ENCODE measurements at regions not wholly inside any gene's neighbourhood (a gene's known extent, or its start where the extent isn't known, plus 50 kb on each side); places are given as distances from the start of the nearest gene placed in this dataset.
"Not testable (repeated sequence)": the region's sequence is repeated elsewhere in the genome, so short reads cannot be mapped to it uniquely, and the experiment has no call there.

DNA sequence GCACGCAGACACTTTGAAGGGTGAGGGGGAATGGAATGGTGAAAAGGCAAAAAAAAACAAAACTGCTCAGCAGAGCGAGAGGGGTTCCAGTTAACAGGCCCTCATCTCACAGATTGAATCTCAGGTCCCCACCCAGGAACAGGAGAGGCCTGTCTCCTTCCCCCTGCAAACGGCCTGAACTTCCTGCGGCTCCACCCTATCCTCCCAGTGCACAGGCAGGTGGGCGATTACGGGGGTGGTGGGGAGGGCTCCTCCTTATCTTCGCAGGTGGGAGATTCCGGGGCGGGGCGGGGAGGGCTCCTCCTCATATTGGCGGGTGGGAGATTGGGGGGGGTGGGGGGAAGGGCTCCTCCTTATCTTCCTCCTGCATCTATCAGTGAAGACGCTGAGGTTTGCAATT is 129.0 kb downstream of the SOX4 start:
- no peak overlapping the region for H3K4me3 ChIP-seq (ENCODE audit: low read depth, low read length)
- TF ChIP-seq, protein P1, sequence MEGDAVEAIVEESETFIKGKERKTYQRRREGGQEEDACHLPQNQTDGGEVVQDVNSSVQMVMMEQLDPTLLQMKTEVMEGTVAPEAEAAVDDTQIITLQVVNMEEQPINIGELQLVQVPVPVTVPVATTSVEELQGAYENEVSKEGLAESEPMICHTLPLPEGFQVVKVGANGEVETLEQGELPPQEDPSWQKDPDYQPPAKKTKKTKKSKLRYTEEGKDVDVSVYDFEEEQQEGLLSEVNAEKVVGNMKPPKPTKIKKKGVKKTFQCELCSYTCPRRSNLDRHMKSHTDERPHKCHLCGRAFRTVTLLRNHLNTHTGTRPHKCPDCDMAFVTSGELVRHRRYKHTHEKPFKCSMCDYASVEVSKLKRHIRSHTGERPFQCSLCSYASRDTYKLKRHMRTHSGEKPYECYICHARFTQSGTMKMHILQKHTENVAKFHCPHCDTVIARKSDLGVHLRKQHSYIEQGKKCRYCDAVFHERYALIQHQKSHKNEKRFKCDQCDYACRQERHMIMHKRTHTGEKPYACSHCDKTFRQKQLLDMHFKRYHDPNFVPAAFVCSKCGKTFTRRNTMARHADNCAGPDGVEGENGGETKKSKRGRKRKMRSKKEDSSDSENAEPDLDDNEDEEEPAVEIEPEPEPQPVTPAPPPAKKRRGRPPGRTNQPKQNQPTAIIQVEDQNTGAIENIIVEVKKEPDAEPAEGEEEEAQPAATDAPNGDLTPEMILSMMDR (conservative IDR thresholded peaks at IDR 0.05; ENCODE audit: low read depth, low read length), result no peak
- no peak for DNase-seq (ENCODE audit: low read depth)

DNA sequence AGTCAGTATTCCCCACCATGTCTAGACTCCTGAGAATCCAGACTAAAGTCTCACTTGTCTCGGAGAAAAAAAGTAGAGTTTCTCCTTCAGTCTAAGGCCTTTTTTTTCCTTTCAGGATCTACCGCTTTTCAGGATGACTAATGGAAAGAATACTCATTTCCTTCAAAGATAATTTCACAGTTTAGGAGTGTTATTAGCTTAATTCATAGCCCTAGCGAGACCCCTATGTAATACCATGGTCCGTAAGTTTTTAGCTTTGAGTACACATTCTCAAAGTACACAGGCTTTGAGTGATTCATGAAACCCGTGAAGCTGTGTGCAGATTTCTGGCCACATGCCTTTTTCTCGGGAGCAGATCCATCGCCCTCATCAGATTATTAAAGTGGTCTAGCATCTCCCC is 133.1 kb downstream of the SOX4 start:
- H3K4me3 ChIP-seq (ENCODE audit: low read depth, low read length), result no peak overlapping the region
- no peak for DNase-seq (ENCODE audit: low read depth)
- TF ChIP-seq, protein P1 (conservative IDR thresholded peaks at IDR 0.05; ENCODE audit: low read depth, low read length), result no peak

DNA sequence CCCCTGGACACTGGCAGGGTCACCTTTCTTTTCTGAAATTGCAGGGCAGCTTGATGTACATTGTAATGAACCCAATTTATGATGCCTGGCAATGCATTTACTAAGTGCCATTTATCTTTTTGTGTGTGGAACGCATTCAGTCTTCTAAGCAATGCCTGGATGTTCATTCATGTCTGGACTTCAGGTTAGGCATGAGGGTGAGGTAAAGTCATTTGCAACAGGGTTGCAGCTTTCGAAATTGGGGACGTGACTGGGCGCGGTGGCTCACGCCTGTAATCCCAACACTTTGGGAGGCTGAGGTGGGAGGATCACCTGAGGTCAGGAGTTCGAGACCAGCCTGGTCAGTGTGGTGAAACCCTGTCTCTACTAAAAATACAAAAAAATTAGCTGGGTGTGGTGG is 134.6 kb downstream of the SOX4 start:
- TF ChIP-seq, protein P1 (conservative IDR thresholded peaks at IDR 0.05; ENCODE audit: low read depth, low read length), result no peak
- DNase-seq (ENCODE audit: low read depth), result no peak
- no peak overlapping the region for H3K4me3 ChIP-seq (ENCODE audit: low read depth, low read length)

DNA sequence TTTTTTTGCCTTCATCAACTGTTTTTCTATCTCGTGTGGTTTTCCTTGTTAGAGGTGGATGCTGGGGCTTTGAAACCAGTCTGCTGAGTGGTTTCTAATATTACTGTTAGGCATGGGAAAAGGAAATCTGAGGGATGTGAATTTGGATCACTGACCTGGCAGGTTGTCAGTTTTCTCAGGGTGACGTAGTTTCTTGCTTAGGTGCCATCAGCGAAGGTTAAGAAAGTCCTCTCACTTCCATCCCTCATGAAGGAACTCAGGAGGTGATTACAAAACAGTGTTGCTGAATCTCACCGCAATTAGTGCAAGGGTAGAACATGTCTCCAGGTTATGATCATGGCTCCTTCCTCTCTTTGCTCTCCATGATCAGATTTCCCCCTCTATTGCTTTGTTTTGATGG is 135.9 kb downstream of the SOX4 start:
- no peak overlapping the region for H3K4me3 ChIP-seq (ENCODE audit: low read depth, low read length)
- TF ChIP-seq, protein P1 (conservative IDR thresholded peaks at IDR 0.05; ENCODE audit: low read depth, low read length), result no peak
- DNase-seq (ENCODE audit: low read depth), result no peak

DNA sequence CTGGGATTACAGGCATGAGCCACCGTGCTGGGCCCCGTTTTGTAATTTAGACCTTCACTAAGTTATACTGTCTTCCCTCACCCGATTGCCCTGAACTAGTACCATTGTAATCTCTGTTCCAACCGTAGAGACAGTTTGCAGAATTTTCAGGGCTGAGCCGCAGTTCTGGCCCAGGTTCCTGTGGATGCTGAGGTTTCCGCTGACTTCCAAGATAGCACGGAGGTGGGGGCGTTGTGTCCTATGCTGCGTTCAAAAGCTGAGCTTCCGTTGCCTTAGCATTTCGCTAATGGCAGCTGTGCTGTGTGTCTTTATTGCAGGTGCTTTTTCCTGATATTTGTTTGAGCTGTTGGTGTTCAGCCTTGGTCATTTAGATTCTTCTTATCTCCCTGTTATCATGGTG is 137.0 kb downstream of the SOX4 start:
- no peak overlapping the region for H3K4me3 ChIP-seq (ENCODE audit: low read depth, low read length)
- TF ChIP-seq, protein P1 (conservative IDR thresholded peaks at IDR 0.05; ENCODE audit: low read depth, low read length), result no peak
- DNase-seq (ENCODE audit: low read depth), result no peak

DNA sequence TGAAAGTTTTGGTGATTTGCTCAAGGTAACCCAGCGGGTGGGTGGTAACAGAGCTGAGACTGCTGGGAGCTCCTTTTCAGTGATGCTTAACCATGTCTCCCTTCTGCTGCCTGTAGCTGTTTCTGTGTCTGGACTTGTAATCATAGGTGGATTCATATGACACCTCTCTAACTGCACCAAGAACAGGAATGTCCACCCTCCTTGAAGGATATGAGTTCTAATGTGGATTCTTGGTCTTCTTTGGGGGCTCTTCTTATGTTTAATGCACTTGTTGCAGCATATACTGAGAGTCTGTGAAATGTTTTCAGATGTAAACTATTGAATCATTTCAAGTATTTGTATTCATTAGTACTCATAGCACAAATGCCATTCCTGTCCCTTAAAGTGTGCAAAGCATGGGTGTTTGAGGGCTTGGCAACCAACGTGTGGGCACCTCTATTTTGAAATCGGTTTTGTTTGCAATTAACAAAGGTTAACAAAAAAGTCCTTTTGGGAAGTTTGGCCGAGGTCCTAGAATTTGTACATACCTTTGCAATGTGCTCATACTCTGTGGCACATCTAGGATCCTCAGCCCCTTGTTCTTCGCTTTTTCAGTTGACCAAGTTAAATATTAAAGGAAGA is 138.0 kb downstream of the SOX4 start:
- peak; percentile 82 for DNase-seq (ENCODE audit: low read depth)
- no peak overlapping the region for H3K4me3 ChIP-seq (ENCODE audit: low read depth, low read length)
- TF ChIP-seq, protein P1 (conservative IDR thresholded peaks at IDR 0.05; ENCODE audit: low read depth, low read length), result no peak

DNA sequence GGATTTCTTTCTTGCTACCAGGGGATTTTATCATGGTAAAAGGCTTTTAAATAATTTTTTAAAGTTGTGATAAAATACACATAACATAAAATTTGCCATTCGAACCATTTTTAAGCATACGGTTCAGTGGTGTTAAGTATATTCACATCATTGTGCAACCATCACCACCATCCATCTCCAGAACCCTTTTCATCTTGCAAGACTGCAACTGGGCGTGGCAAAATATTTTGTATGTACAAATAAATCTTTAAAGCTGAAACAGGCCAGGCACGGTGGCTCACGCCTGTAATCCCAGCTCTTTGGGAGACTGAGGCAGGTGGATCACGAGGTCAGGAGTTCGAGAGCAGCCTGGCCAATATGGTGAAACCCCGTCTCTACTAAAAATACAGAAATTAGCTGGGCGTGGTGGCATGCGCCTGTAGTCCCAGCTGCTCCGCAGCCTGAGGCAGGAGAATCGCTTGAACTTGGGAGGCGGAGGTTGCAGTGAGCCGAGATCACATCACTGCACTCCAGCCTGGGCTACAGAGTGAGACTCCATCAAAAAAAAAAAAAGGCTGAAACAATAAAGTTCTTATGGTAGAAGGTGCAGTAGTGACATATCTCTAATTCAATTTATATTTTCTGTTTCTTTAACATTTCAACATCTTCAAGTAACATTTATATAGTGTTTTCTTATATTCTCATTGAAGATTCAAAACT is 138.6 kb downstream of the SOX4 start:
- not testable (repeated sequence) for DNase-seq (ENCODE audit: low read depth)
- H3K4me3 ChIP-seq (ENCODE audit: low read depth, low read length), result peak overlapping the region; percentile 28
